GM12891 (cell line): ENCODE measurements at regions not wholly inside any gene's neighbourhood (a gene's known extent, or its start where the extent isn't known, plus 50 kb on each side); places are given as distances from the start of the nearest gene placed in this dataset.

Experiments used
- POLR2A ChIP-seq: IDR thresholded peaks from 2 replicates; pipeline ENCODE4 v1.6.1; 2011; ENCODE audit warnings: low read depth, low read length, control low read depth
- POLR2AphosphoS5 ChIP-seq: IDR thresholded peaks from 2 replicates; pipeline ENCODE4 v1.6.1; 2011; ENCODE audit warnings: low read depth, low read length, control low read depth
- POU2F2 ChIP-seq: IDR thresholded peaks from 2 replicates; pipeline ENCODE4 v1.6.1; 2011; ENCODE audit warnings: low read depth, mild to moderate bottlenecking, control low read depth, low read length, moderate library complexity
- SPI1 ChIP-seq: IDR thresholded peaks from 2 replicates; pipeline ENCODE4 v1.6.1; 2011; ENCODE audit warnings: low read depth, low read length, control low read depth
- TAF1 ChIP-seq: IDR thresholded peaks from 2 replicates; pipeline ENCODE4 v1.6.1; 2011; ENCODE audit warnings: low read depth, low read length, control low read depth

GRCh38 chr15:97200161-97200560 is 760.3 kb upstream of the ARRDC4 start:
- TF ChIP-seq POLR2AphosphoS5 (no peak), TAF1 (no peak), POLR2A (no peak), SPI1 (no peak), POU2F2 (no peak)
